GM23338 (cell line): ENCODE measurements at regions not wholly inside any gene's neighbourhood (a gene's known extent, or its start where the extent isn't known, plus 50 kb on each side); places are given as distances from the start of the nearest gene placed in this dataset.

Experiments used
- ATAC-seq: fragments of 200-7000 bp; cut with Tn5 transposase; 3 replicates; pipeline ENCODE4 v1.9.1; 2020
- DNase-seq: peaks from one replicate; pipeline ENCODE4 v3.0.0-alpha.2; 2015; ENCODE audit warnings: low spot score
- H2AFZ ChIP-seq: fragments of 200-600 bp; sonication (generic); 2 replicates; pipeline ENCODE4 v1.8.0; 2016; ENCODE audit warnings: antibody characterized with exemption, mild to moderate bottlenecking, moderate library complexity
- H3F3A ChIP-seq: fragments of 200-600 bp; sonication (generic); replicated peaks from 2 replicates; pipeline ENCODE4 v1.8.0; 2017; ENCODE audit warnings: antibody characterized with exemption, mixed run types, low read depth
- H3K27ac ChIP-seq: fragments of 200-600 bp; sonication (generic); 2 replicates; pipeline ENCODE4 v1.6.1; 2016; ENCODE audit warnings: low read depth
- H3K27me3 ChIP-seq: fragments of 200-600 bp; sonication (generic); 2 replicates; pipeline ENCODE4 v1.8.0; 2016; ENCODE audit warnings: mild to moderate bottlenecking, mixed run types, moderate library complexity; ENCODE audit not compliant: insufficient read depth
- H3K36me3 ChIP-seq: fragments of 200-600 bp; sonication (generic); 2 replicates; pipeline ENCODE4 v1.8.0; 2016; ENCODE audit warnings: mild to moderate bottlenecking; ENCODE audit not compliant: insufficient read depth
- H3K4me1 ChIP-seq: fragments of 200-600 bp; sonication (generic); 2 replicates; pipeline ENCODE4 v1.8.0; 2016; ENCODE audit warnings: mild to moderate bottlenecking, moderate library complexity; ENCODE audit not compliant: insufficient read depth
- H3K4me2 ChIP-seq: fragments of 200-600 bp; sonication (generic); 2 replicates; pipeline ENCODE4 v1.7.1; 2017; ENCODE audit warnings: mixed run types
- H3K4me3 ChIP-seq: fragments of 200-600 bp; sonication (generic); 2 replicates; pipeline ENCODE4 v1.6.1; 2016; ENCODE audit warnings: mixed run types
- H3K79me2 ChIP-seq: fragments of 200-600 bp; sonication (generic); replicated peaks from 2 replicates; pipeline ENCODE4 v1.8.0; 2017; ENCODE audit warnings: mild to moderate bottlenecking; ENCODE audit not compliant: insufficient read depth
- H3K9me2 ChIP-seq: fragments of 200-600 bp; sonication (generic); 2 replicates; pipeline ENCODE4 v1.8.0; 2017; ENCODE audit not compliant: insufficient read depth
- H4K20me1 ChIP-seq: fragments of 200-600 bp; sonication (generic); replicated peaks from 2 replicates; pipeline ENCODE4 v1.8.0; 2017; ENCODE audit warnings: mild to moderate bottlenecking; ENCODE audit not compliant: insufficient read depth
- H3K27ac Mint-ChIP-seq: 2 replicates; pipeline ENCODE4 v1.8.0; 2020; ENCODE audit warnings: inconsistent platforms, mild to moderate bottlenecking, moderate library complexity, mixed read lengths
- H3K27me3 Mint-ChIP-seq: 3 replicates; pipeline ENCODE4 v1.8.0; 2022; ENCODE audit warnings: low read depth, mild to moderate bottlenecking, moderate library complexity, mixed read lengths, inconsistent platforms; ENCODE audit not compliant: insufficient read depth, poor library complexity
- H3K36me3 Mint-ChIP-seq: 3 replicates; pipeline ENCODE4 v1.8.0; 2021; ENCODE audit warnings: low read depth, mild to moderate bottlenecking, inconsistent platforms, moderate library complexity, mixed read lengths
- H3K4me1 Mint-ChIP-seq: 3 replicates; pipeline ENCODE4 v1.8.0; 2020; ENCODE audit warnings: mild to moderate bottlenecking, inconsistent platforms, mixed read lengths
- H3K4me3 Mint-ChIP-seq: 3 replicates; pipeline ENCODE4 v1.8.0; 2021; ENCODE audit warnings: moderate library complexity, mild to moderate bottlenecking, inconsistent platforms, mixed read lengths
- H3K9me3 Mint-ChIP-seq: 3 replicates; pipeline ENCODE4 v1.8.0; 2020; ENCODE audit warnings: moderate library complexity, mild to moderate bottlenecking, inconsistent platforms, mixed read lengths
- CREB1 ChIP-seq: fragments of 250-450 bp; sonication (Bioruptor Pico); IDR thresholded peaks from 2 replicates; pipeline ENCODE4 v1.5.0; 2020; ENCODE audit warnings: low read depth, mild to moderate bottlenecking, moderate library complexity
- CTCF ChIP-seq, 2 experiments: fragments of 200-600 bp in 1 of 2; sonication (generic) in 1 of 2; conservative IDR thresholded peaks; 2 replicates each; pipeline versions ENCODE4 v1.5.1 to v1.6.1; 2016 to 2017; ENCODE audit warnings: antibody characterized with exemption in 2 of 2, low read depth in 2 of 2, mild to moderate bottlenecking in 2 of 2, moderate library complexity in 1 of 2
- ETS1 ChIP-seq: IDR thresholded peaks from 2 replicates; pipeline ENCODE4 v1.6.1; 2016; ENCODE audit warnings: antibody characterized with exemption
- EZH2 ChIP-seq: fragments of 200-600 bp; sonication (generic); IDR thresholded peaks from one replicate; pipeline ENCODE4 v1.8.0; 2017; ENCODE audit warnings: antibody characterized with exemption, mild to moderate bottlenecking, low read depth; ENCODE audit not compliant: unreplicated experiment
- JUNB ChIP-seq: IDR thresholded peaks from one replicate; pipeline ENCODE4 v1.6.1; 2016; ENCODE audit warnings: antibody characterized with exemption; ENCODE audit not compliant: unreplicated experiment
- STAT1 ChIP-seq: IDR thresholded peaks from one replicate; pipeline ENCODE4 v1.6.1; 2016; ENCODE audit warnings: antibody characterized with exemption; ENCODE audit not compliant: unreplicated experiment
- ZNF462 ChIP-seq: fragments of 250-450 bp; sonication (Bioruptor Pico); IDR thresholded peaks from 2 replicates; pipeline ENCODE4 v1.5.0; 2020; ENCODE audit warnings: mild to moderate bottlenecking, moderate library complexity

- Histone ChIP-seq H3K4me1 (0 out of 2 replicates have a peak, but pooled peaks cover 3% of the 10 kb centered on the region), H3K36me3 (no peaks in the 10 kb centered on the region), H3K27me3 (no peaks in the 10 kb centered on the region), H3K9me2 (no peaks in the 10 kb centered on the region), H3K4me2 (no peak overlapping the region), H3K4me3 (no peak overlapping the region), H4K20me1 (peaks cover 3% of the 10 kb centered on the region; the same call in 1 of the 2 replicates), H3F3A (no peaks in the 10 kb centered on the region), H3K27ac (no peak overlapping the region), H2AFZ (peak overlapping the region; percentile 72), H3K79me2 (no peaks in the 10 kb centered on the region)
- peak overlapping the region; percentile 49; the same call in 1 of the 2 replicates for H3K27ac Mint-ChIP-seq
- TF ChIP-seq CREB1 (CRISPR knock-in tag) = no peak
- TF ChIP-seq ETS1 = no peak
- ATAC-seq (no peak), DNase-seq (no peak)
- no peaks in the 10 kb centered on the region for H3K27me3 Mint-ChIP-seq
- H3K36me3 Mint-ChIP-seq = no peaks in the 10 kb centered on the region
- H3K9me3 Mint-ChIP-seq = no peaks in the 10 kb centered on the region
- H3K4me3 Mint-ChIP-seq = no peak overlapping the region
- H3K4me1 Mint-ChIP-seq = peaks cover 9% of the 10 kb centered on the region
Observed at GRCh38 chr18:61039251-61039650, 294.0 kb upstream of the CDH20 start.

- no peaks in the 10 kb centered on the region for H3K36me3 Mint-ChIP-seq
- no peak overlapping the region for H3K27ac Mint-ChIP-seq
- no peak overlapping the region for H3K4me2 ChIP-seq
- no peaks in the 10 kb centered on the region for H3K36me3 ChIP-seq
- no peaks in the 10 kb centered on the region; the same call in 1 of the 2 replicates for H4K20me1 ChIP-seq
- no peaks in the 10 kb centered on the region for H3K79me2 ChIP-seq
- H3K4me3 Mint-ChIP-seq = no peak overlapping the region
- no peaks in the 10 kb centered on the region for H3K4me1 ChIP-seq
- H3K27me3 ChIP-seq = no peaks in the 10 kb centered on the region
- H3K9me2 ChIP-seq = no peaks in the 10 kb centered on the region
- no peak overlapping the region for H3K27ac ChIP-seq
- ATAC-seq (no peak), DNase-seq (no peak)
- H2AFZ ChIP-seq = no peak overlapping the region
- peaks cover 2% of the 10 kb centered on the region for H3K27me3 Mint-ChIP-seq
- no peaks in the 10 kb centered on the region for H3F3A ChIP-seq
- H3K4me3 ChIP-seq = no peak overlapping the region
- peaks cover 12% of the 10 kb centered on the region for H3K9me3 Mint-ChIP-seq
- H3K4me1 Mint-ChIP-seq = no peaks in the 10 kb centered on the region
- TF ChIP-seq JUNB (no peak), ZNF462 (CRISPR knock-in tag) (no peak), CTCF (conservative IDR thresholded peaks at IDR 0.05; ENCODE audit: low read depth in 2 of 2) (no peak), STAT1 (no peak), EZH2 (no peak), ETS1 (no peak)
Observed at GRCh38 chr18:61047794-61048193, 285.4 kb upstream of the CDH20 start.
